ENCODE measurements at regions not wholly inside any gene's neighbourhood (a gene's known extent, or its start where the extent isn't known, plus 50 kb on each side); places are given as distances from the start of the nearest gene placed in this dataset.

- no peaks in the 10 kb centered on the region for H3K36me3 Mint-ChIP-seq
- H3K4me3 Mint-ChIP-seq: no peak overlapping the region
- TF ChIP-seq CTCF (IDR thresholded peaks at IDR 0.05; ENCODE audit: unreplicated experiment): no peak
- DNase-seq (ENCODE audit: low spot score in 2 of 2, unreplicated experiment in 2 of 2): no peak
- no peak overlapping the region for H3K27ac Mint-ChIP-seq
- H3K4me1 Mint-ChIP-seq: no peaks in the 10 kb centered on the region
- peaks cover 3% of the 10 kb centered on the region for H3K9me3 Mint-ChIP-seq
- H3K27me3 Mint-ChIP-seq (ENCODE audit: low read depth): peaks cover 44% of the 10 kb centered on the region
Measured at GRCh38 chr16:5509794-5510193, 412.2 kb upstream of the EEF2KMT start.

GRCh38 chr16:5509336-5509735, 411.7 kb upstream of the EEF2KMT start:
- no peak for TF ChIP-seq CTCF (IDR thresholded peaks at IDR 0.05; ENCODE audit: unreplicated experiment)
- peaks cover 49% of the 10 kb centered on the region for H3K27me3 Mint-ChIP-seq (ENCODE audit: low read depth)
- H3K36me3 Mint-ChIP-seq: no peaks in the 10 kb centered on the region
- DNase-seq (ENCODE audit: low spot score in 2 of 2, unreplicated experiment in 2 of 2): no peak
- no peaks in the 10 kb centered on the region for H3K4me1 Mint-ChIP-seq
- H3K4me3 Mint-ChIP-seq: no peak overlapping the region
- peaks cover 3% of the 10 kb centered on the region for H3K9me3 Mint-ChIP-seq
- no peak overlapping the region for H3K27ac Mint-ChIP-seq

- Mint-ChIP-seq H3K9me3 (no peaks in the 10 kb centered on the region), H3K27ac (no peak overlapping the region), H3K27me3 (ENCODE audit: low read depth) (peaks cover 48% of the 10 kb centered on the region), H3K4me1 (no peaks in the 10 kb centered on the region), H3K4me3 (no peak overlapping the region), H3K36me3 (no peaks in the 10 kb centered on the region)
- no peak for DNase-seq (ENCODE audit: low spot score in 2 of 2, unreplicated experiment in 2 of 2)
- no peak for TF ChIP-seq CTCF (IDR thresholded peaks at IDR 0.05; ENCODE audit: unreplicated experiment)
Measured at GRCh38 chr16:5508371-5508770, 410.8 kb upstream of the EEF2KMT start.

- Mint-ChIP-seq H3K27ac (no peak overlapping the region), H3K36me3 (no peaks in the 10 kb centered on the region), H3K4me1 (no peaks in the 10 kb centered on the region), H3K27me3 (ENCODE audit: low read depth) (peaks cover 42% of the 10 kb centered on the region), H3K4me3 (no peak overlapping the region), H3K9me3 (no peaks in the 10 kb centered on the region)
- TF ChIP-seq CTCF (IDR thresholded peaks at IDR 0.05; ENCODE audit: unreplicated experiment): no peak
- no peak for DNase-seq (ENCODE audit: low spot score in 2 of 2, unreplicated experiment in 2 of 2)
Measured at GRCh38 chr16:5506021-5506420, 408.4 kb upstream of the EEF2KMT start.

GRCh38 chr16:5505091-5505887, 407.7 kb upstream of the EEF2KMT start:
- no peaks in the 10 kb centered on the region for H3K9me3 Mint-ChIP-seq
- H3K36me3 Mint-ChIP-seq: no peaks in the 10 kb centered on the region
- H3K27me3 Mint-ChIP-seq (ENCODE audit: low read depth): peaks cover 47% of the 10 kb centered on the region
- no peak overlapping the region for H3K27ac Mint-ChIP-seq
- no peaks in the 10 kb centered on the region for H3K4me1 Mint-ChIP-seq
- no peak for TF ChIP-seq CTCF (IDR thresholded peaks at IDR 0.05; ENCODE audit: unreplicated experiment)
- DNase-seq (ENCODE audit: low spot score in 2 of 2, unreplicated experiment in 2 of 2): no peak
- no peak overlapping the region for H3K4me3 Mint-ChIP-seq
